NT2/D1 (cell line): ENCODE measurements at regions not wholly inside any gene's neighbourhood (a gene's known extent, or its start where the extent isn't known, plus 50 kb on each side); places are given as distances from the start of the nearest gene placed in this dataset.

Experiments
- YY1 ChIP-seq: IDR thresholded peaks from 2 replicates; pipeline ENCODE4 v1.6.1; 2011; ENCODE audit not compliant: insufficient read length, insufficient read depth
- ZNF274 ChIP-seq: IDR thresholded peaks from 2 replicates; pipeline ENCODE4 v1.6.1; 2011; ENCODE audit warnings: mild to moderate bottlenecking, low read depth, low read length

DNA sequence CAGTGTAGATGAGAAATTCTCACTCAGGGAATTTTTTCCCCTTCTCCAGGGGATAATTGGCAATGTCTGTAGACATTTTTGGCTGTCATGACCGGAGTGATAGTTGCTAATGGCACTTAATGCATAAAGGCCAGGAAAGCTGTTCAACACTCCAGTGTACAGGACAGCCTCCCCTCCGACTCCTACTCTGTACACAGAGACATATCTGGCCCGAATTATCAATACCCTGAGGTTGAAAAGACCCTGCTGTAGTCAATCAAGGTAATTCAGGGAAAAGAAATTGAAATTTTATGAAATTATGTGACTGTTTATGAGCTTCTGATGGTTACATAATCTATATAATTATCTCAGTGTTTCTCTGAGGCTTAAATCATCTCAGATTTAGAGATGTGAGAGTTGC is 720.7 kb downstream of the OLFM4 start:
- TF ChIP-seq YY1: no peak
- no peak for TF ChIP-seq ZNF274
